ENCODE measurements at regions not wholly inside any gene's neighbourhood (a gene's known extent, or its start where the extent isn't known, plus 50 kb on each side); places are given as distances from the start of the nearest gene placed in this dataset.

DNA sequence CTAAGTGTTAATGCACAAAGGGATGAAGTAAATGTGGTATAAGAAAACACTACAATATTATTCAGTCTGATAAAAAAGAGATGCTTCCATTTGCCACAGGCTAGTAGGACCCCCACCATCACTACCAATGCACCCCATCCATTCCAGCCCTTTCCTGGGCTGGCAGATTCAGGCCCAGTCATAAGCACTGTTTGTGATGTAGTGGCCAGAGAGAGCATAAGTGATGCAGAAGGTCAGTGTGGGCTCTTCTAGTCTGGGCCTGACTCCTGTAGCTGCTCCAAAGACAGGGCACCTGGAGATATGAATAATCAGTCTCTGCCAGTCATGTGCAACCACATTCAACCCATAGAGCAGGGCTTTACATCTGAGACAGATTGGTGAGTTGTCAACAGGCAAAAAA, 1294.7 kb downstream of the TMEM121 start:
- DNase-seq, result no peak

- no peak for DNase-seq
Observed at GRCh38 chr14:106822905-106823304, 1296.5 kb downstream of the TMEM121 start.

DNA sequence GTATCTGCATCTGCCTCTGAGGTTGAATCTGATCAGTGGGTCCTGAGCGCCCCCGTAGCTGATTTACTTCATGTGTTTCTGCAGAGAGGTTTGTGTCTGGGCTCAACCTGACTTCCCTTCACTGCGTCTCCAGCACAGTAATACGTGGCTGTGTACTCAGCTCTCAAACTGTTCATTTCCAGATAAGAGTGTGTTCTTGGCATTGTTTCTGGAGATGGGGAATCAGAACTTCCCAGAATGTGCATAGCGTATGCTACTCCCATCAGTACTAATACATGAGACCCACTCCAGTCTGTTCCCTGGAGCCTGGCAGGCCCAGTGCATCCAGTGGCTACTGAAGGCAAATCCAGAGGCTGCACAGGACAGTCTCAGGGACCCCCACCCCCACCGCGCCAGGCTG, 1297.2 kb downstream of the TMEM121 start:
- DNase-seq, result no peak

- DNase-seq, result no peak
Observed at GRCh38 chr14:106826833-106827369, 1300.5 kb downstream of the TMEM121 start.

DNA sequence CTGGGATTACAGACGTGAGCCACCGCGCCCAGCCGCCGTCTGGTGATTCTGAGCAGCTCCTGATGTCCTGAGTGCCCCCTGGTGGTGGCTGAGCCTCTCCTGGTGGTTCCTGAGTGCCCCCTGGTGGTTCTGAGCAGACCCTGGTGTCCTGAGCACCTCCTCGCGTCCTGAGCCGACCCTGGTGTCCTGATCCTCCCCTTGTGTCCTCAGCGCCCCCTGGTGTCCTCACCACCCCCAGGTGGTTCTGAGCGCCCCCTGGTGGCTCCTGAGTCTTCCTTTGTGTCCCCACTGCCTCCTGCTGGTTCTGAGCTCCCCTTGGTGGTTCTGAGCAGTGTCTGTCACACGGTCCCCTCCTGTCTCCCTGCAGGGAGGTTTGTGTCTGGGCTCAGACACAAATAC, 1304.9 kb downstream of the TMEM121 start:
- no peak for DNase-seq

- DNase-seq, result no peak
Observed at GRCh38 chr14:106837870-106838269, 1311.5 kb downstream of the TMEM121 start.

GRCh38 chr14:106838991-106839769, 1312.8 kb downstream of the TMEM121 start:
- DNase-seq, result no peak

- no peak for DNase-seq
Observed at GRCh38 chr14:106840258-106840657, 1313.9 kb downstream of the TMEM121 start.

DNA sequence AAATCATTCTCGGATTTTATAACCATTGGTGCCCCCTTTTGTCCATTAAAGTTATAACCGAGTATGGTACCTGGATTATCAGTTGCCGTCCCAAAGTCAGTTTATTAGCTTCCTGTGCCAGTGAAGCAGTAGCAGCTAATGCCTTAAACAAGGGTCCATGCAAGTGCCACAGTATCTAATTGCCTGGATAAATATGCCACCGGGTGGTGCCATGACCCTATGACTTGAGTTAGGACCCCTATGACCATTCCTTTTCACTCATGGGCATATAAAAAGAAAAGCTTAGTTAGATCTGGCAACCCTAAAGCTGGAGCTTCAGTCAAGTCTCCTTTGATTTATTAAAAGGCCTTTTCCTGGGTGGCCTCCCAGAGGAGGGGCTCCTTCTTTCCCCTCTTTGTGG, 1314.6 kb downstream of the TMEM121 start:
- DNase-seq, result no peak

DNA sequence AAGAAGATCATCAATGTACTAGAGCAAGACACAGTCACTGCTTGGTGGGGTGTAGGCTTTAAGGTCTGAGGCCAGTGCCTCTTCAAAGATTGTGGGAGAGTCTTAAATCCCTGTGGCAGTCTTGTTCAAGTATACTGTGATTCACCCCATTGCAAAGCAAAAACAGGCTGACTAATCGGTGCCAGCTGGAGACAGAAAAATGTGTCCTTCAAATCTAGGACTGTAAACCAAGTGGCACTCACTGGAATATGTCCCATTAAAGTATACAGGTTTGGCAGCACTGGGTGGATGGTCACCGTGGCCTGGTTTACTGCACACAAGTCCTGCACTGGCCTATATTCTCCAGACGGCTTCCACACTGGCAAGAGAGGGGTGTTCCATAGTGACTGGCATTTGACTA, 1315.3 kb downstream of the TMEM121 start:
- no peak for DNase-seq

DNA sequence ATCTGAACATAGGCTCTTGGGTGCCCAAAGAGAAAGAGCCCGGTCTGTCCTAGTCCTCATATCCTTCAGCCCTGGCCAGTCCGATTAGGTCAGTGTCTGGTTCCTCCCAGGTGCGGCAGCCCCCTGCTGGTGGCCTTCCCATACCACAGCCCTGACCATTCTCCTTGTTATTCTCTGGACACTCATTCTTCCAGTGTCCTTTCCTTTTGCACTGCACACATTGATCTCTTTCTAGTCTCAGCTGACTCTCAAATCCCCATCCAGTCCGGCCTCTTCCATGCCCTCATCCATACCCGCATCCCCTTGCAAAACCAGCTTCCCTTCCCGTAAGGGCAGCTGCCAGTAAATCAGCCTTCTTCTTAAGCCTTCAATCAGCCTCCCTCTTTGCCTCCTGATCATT, 1316.3 kb downstream of the TMEM121 start:
- no peak for DNase-seq

DNA sequence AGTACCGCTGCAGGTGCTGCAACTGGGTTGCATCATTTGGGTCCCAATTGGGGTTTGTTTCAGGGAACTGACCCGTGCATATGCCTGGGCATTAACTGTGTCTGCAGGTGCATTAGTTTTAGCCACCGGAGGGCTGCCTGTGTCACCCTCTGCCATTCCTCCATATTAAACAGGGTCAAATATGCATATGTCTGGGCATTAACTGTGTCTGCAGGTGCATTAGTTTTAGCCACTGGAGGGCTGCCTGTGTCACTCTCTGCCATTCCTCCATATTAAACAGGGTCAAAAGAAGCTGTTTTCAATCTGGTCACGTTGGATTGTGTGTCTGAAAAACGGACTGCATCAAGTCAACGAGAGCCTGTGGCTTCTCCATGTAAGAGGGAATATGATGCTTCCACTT, 1317.0 kb downstream of the TMEM121 start:
- no peak for DNase-seq

DNA sequence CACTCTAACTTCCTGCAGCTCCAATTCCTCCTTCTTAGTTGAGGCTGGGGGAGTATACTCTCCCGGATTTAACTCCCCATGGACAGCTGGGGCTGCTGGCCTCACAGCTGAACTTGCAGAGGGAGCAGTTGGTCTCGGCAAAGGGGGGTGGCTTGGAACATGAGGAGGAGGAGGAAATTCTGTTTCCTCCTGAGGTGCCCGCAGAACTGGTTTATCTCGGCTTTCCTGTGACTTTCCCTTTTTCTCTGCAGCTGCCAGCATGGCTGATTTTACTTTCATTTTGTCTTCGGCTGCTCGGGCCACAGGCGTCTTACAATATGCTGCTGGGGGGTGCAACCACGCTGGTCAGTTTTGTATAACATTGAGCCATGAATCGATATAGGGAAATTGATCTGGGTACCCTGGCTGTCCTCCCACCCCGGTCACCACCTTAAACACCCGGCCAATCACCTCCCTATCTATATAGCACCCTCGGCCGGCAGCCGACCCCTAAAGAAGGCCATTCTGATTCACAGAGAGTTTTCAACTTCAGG, 1317.6 kb downstream of the TMEM121 start:
- no peak for DNase-seq

DNA sequence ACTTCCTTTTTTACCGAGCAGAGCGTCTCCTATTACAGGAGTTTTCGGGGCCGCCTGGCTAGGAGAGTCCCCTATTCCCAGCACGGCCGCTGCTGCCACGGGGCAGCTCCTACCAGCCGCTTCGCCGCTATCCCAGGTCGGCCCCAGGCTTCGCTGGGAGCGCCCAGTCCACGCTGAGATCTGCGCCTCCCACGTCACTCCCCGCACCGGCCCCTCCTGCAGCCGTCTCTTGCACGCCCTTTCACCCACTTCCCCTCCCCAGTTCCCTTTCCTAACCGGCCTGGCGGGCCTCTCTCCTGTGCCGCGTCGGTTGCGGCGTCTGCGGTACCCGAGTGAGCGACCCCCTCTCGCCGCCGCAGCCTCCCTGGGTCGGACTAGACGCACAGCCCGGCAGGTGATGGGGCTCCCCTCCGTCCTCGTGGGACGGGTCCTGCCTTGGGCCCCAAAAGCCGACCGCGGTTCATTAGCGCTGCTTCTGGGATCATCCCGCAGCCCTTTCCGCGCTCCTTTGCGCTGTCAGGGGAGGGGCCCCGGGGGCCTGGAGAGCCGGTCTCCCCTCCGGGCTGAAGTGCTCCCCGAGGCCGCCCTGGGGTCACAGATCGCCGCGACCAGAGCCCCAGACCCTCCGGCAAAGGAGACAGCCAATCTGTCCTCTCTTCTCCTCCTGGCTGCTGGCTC, 1318.4 kb downstream of the TMEM121 start:
- no peak for DNase-seq

DNA sequence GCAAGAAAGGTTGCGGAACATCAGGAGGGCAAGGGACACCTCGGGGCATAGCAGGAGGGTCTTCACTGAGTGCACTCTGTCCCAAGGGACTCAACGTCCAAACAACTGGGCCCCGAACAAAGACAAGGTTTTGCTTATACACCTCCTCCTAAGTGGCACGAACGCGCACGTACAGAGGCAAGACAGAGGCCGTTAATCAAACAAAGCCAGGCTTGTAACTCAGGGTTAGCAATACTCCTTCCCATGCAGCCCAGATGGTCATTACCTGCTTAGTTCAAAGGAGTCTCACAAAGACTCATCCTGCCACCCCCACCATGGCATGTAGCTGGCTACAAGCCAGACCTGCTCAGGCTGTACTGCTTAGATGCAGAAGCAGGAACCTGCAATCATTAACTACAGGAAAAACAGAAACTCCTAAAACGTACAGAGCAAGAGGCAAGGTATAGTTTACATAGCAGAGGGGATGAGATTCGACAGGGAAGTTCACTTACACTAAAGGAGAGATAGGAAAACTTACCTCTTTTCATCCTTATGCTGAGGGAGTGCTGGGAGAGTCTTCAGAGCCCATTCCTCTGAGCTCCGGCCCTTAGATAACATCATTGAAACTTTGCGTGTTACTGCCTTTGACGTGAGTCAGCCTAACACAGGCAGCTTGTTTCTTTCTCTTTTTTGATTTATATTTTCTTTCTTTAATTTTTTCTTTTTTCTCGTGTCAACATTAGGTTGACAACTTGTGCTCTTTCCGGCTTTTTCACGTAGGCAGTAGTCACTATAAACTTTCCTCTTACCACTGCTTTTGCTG, 1319.1 kb downstream of the TMEM121 start:
- DNase-seq, result no peak

DNA sequence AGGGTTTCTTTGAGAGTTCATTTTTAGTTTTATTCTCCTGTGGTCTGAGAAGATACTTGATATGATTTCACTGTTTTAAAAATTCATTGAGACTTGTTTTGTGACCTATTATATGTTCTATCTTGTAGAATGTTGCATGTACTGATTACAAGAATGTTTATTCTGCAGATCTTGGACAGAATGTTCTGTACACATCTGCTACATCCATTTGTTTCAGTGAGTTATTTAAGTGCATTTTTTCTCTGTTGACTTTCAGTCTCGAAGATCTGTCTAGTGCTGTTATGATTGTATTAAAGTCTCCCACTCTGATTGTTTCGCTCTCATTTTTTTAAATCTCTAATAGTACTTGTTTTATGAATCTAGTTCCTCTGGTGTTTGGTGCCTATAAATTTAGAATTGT, 1319.8 kb downstream of the TMEM121 start:
- no peak for DNase-seq

- DNase-seq, result no peak
Observed at GRCh38 chr14:106848330-106849121, 1322.1 kb downstream of the TMEM121 start.

DNA sequence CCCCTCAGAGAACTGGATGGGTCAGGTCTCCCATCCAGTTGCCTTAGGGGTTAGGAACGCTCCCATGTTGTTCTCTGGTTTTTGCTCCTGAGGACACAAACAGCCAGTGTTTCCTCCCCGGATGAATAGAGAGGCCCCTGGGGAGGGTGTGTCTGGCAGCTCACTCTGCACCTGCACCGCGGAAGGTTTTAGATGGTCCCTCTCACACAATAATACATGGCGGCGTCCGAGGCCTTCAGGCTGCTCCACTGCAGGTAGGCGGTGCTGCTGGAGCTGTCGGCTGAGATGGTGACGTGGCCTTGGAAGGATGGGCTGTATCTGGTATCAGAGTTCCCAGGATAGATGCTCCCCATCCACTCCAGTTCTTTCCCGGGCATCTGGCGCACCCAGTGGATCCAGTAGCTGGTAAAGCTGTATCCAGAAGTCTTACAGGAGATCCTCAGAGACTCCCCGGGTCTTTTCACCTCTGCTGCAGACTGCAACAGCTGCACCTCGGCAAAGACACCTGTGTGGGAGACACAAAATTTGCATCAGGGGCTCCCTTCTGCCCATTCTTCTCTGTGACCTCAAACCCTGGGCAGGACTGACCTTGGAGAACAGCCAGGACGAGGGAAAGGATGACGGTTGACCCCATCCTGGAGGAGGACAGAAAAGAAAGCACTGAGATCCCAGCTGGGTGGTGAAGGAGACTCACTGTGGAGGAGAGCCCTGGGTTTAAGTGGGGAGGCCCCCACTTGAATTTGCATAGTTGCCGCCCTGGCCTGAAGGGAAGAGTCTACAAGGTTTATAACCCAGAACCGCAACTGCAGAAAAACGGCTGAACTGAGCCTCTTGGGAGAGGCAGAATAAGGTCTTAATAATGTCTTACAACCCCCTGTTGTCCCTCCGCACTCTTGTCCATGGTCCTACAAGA, 1324.8 kb downstream of the TMEM121 start:
- no peak for DNase-seq

DNA sequence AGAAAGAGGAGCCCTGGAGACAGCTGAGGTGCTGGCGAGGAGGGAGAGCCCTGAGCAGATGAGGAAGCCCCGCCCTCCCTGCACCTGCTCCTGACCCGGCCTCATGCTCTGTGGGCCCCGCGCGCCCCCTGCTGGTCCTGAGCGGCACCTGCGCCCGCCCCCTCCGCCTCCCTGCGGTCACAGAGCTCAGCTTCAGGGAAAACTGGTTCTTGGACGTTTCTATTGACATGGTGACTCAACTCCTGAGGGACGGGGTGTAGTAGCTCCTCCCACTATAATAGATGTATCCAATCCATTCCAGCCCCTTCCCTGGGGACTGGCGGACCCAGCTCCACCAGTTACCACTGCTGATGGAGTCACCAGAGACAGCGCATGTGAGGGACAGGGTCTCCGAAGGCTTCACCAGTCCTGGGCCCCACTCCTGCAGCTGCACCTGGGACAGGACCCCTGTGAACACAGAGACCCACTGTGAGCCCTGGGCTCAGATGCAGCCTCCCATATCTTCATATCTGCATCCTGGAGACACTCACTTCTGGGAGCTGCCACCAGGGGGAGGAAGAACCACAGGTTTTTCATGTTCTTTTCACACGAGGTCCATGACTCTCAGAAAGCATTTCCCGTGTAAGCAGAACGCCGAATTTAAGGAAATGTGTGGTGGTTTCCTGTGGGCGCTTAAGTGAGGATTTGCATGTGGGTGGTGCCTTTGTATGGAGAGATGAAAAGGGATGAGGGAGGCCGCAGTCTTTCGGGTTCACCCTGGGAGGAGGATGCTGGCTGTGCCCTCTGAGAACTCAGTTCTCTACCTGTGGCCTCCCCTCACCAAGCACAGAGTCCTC, 1346.4 kb downstream of the TMEM121 start:
- DNase-seq, result no peak

- DNase-seq, result no peak
Observed at GRCh38 chr14:106874350-106874749, 1348.0 kb downstream of the TMEM121 start.
